SK-N-SH (cell line): ENCODE measurements at regions not wholly inside any gene's neighbourhood (a gene's known extent, or its start where the extent isn't known, plus 50 kb on each side); places are given as distances from the start of the nearest gene placed in this dataset.

Experiments used
- CTCF ChIA-PET: fragments of 300-600, 350-600 bp; formaldehyde crosslinking; extraction: SDS; loops from one replicate; lab custom pipeline; 2021; lab: Yijun Ruan, JAX
- POLR2A ChIA-PET: fragments of 350-600 bp; sonication (Branson Sonifier 250); formaldehyde crosslinking; extraction: SDS; loops from one replicate; lab custom pipeline; 2020; ENCODE audit warnings: antibody characterized with exemption, inconsistent platforms; lab: Yijun Ruan, JAX
- DNase-seq: peaks from one replicate; pipeline ENCODE4 v3.0.0; 2012
- H2AFZ ChIP-seq: fragments of 200-600 bp; sonication (generic); 2 replicates; pipeline ENCODE4 v1.8.1; 2016; ENCODE audit warnings: antibody characterized with exemption, mild to moderate bottlenecking, low read depth
- H3F3A ChIP-seq: fragments of 200-600 bp; sonication (generic); replicated peaks from 2 replicates; pipeline ENCODE3; 2016; ENCODE audit warnings: antibody characterized with exemption, mild to moderate bottlenecking; ENCODE audit not compliant: insufficient read depth
- H3K27ac ChIP-seq, 2 experiments: fragments of 200-500 bp in 1 of 2; fragments of 200-600 bp in 1 of 2; sonication (Bioruptor generic) in 1 of 2; sonication (generic), shearing (Covaris generic) in 1 of 2; 2 replicates each; pipeline versions ENCODE4 v1.5.1 to v1.6.1; 2014 to 2016; ENCODE audit warnings: low read depth in 2 of 2, inconsistent platforms in 1 of 2, low read length in 1 of 2, mild to moderate bottlenecking in 1 of 2, mixed read lengths in 1 of 2
- H3K27me3 ChIP-seq: fragments of 200-600 bp; sonication (generic), shearing (Covaris generic); 2 replicates; pipeline ENCODE4 v1.6.1; 2016; ENCODE audit warnings: mixed run types; ENCODE audit not compliant: insufficient read depth
- H3K36me3 ChIP-seq, 2 experiments: fragments of 200-500 bp in 1 of 2; fragments of 200-600 bp in 1 of 2; sonication (Bioruptor generic) in 1 of 2; sonication (generic) in 1 of 2; replicated peaks in 1 of 2; 2 replicates each; pipeline versions ENCODE3 to v1.5.1; 2014 to 2016; ENCODE audit warnings: low read length in 1 of 2, mild to moderate bottlenecking in 1 of 2; ENCODE audit not compliant: insufficient read depth in 2 of 2, control insufficient read depth in 1 of 2
- H3K4me1 ChIP-seq, 2 experiments: fragments of 200-500 bp in 1 of 2; fragments of 200-600 bp in 1 of 2; sonication (Bioruptor generic) in 1 of 2; sonication (generic), shearing (Covaris generic) in 1 of 2; 2 replicates each; pipeline versions ENCODE4 v1.5.1 to v1.6.1; 2014 to 2016; ENCODE audit warnings: low read depth in 1 of 2, low read length in 1 of 2, mixed run types in 1 of 2; ENCODE audit not compliant: insufficient read depth in 2 of 2, control insufficient read depth in 1 of 2
- H3K4me2 ChIP-seq: fragments of 200-600 bp; sonication (generic), shearing (Covaris generic); 2 replicates; pipeline ENCODE4 v1.6.1; 2017; ENCODE audit warnings: mixed run types
- H3K4me3 ChIP-seq, 2 experiments: fragments of 200-500 bp in 1 of 2; fragments of 200-600 bp in 1 of 2; sonication (Bioruptor generic) in 1 of 2; sonication (generic), shearing (Covaris generic) in 1 of 2; 2 replicates each; pipeline versions ENCODE4 v1.5.1 to v1.8.1; 2014 to 2016; ENCODE audit warnings: low read depth in 2 of 2, inconsistent platforms in 1 of 2, low read length in 1 of 2, mild to moderate bottlenecking in 1 of 2, mixed read lengths in 1 of 2, moderate library complexity in 1 of 2
- H3K79me2 ChIP-seq: fragments of 200-600 bp; sonication (generic); 2 replicates; pipeline ENCODE4 v1.8.1; 2017; ENCODE audit warnings: mild to moderate bottlenecking; ENCODE audit not compliant: insufficient read depth
- H3K9ac ChIP-seq: fragments of 200-600 bp; sonication (generic); 2 replicates; pipeline ENCODE4 v1.6.1; 2017; ENCODE audit warnings: mixed run types
- H3K9me2 ChIP-seq: fragments of 200-600 bp; sonication (generic); 2 replicates; pipeline ENCODE4 v1.6.1; 2017; ENCODE audit warnings: mixed run types
- H3K9me3 ChIP-seq: fragments of 200-600 bp; sonication (generic); 2 replicates; pipeline ENCODE4 v1.6.1; 2017; ENCODE audit warnings: mixed run types, mild to moderate bottlenecking, moderate library complexity
- H4K20me1 ChIP-seq: fragments of 200-600 bp; sonication (generic); 2 replicates; pipeline ENCODE4 v1.6.1; 2017; ENCODE audit warnings: mild to moderate bottlenecking, mixed run types; ENCODE audit not compliant: insufficient read depth
- CHD2 ChIP-seq: fragments of 150-350 bp; IDR thresholded peaks from 2 replicates; pipeline ENCODE4 v1.6.1; 2018; ENCODE audit warnings: low read length; ENCODE audit not compliant: partially characterized antibody
- EZH2phosphoT487 ChIP-seq: fragments of 200-600 bp; sonication (generic); IDR thresholded peaks from 2 replicates; pipeline ENCODE4 v1.6.1; 2017; ENCODE audit warnings: low read depth, mixed run types, mild to moderate bottlenecking, antibody characterized with exemption, moderate library complexity, borderline replicate concordance
- FOSL2 ChIP-seq: IDR thresholded peaks from 2 replicates; pipeline ENCODE4 v1.4.0; 2012; ENCODE audit warnings: low read depth, mild to moderate bottlenecking, moderate library complexity, borderline replicate concordance
- GABPA ChIP-seq: IDR thresholded peaks from 2 replicates; pipeline ENCODE4 v1.4.0; 2012; ENCODE audit warnings: low read depth, mild to moderate bottlenecking
- NFIC ChIP-seq: IDR thresholded peaks from 2 replicates; pipeline ENCODE4 v1.4.0; 2012; ENCODE audit warnings: borderline replicate concordance
- RCOR1 ChIP-seq: fragments of 150-350 bp; IDR thresholded peaks from 2 replicates; pipeline ENCODE4 v1.6.1; 2017; ENCODE audit warnings: antibody characterized with exemption, low read length
- RFX5 ChIP-seq: IDR thresholded peaks from 2 replicates; pipeline ENCODE4 v1.6.1; 2012; ENCODE audit warnings: mild to moderate bottlenecking, improper control_type of control experiment, low read length
- SIN3A ChIP-seq: IDR thresholded peaks from 2 replicates; pipeline ENCODE4 v1.6.1; 2012; ENCODE audit warnings: low read depth, mild to moderate bottlenecking, low read length, moderate library complexity, borderline replicate concordance
- TAF1 ChIP-seq: IDR thresholded peaks from 2 replicates; pipeline ENCODE4 v1.6.1; 2012; ENCODE audit warnings: low read depth, mild to moderate bottlenecking, low read length, moderate library complexity, borderline replicate concordance
- TEAD4 ChIP-seq: IDR thresholded peaks from 2 replicates; pipeline ENCODE4 v1.4.0; 2012; ENCODE audit warnings: mild to moderate bottlenecking, borderline replicate concordance; ENCODE audit not compliant: insufficient read depth
- YY1 ChIP-seq: IDR thresholded peaks from 2 replicates; pipeline ENCODE4 v1.4.0; 2012; ENCODE audit warnings: low read depth, mild to moderate bottlenecking
- WGBS: methylation state at CpG from one replicate; pipeline ENCODE4 v1.1.6; 2017; ENCODE audit warnings: low lambda C conversion rate; 5-methylcytosine and 5-hydroxymethylcytosine counted together
- TF ChIP-seq, protein P1 (sequence below): IDR thresholded peaks from 2 replicates; pipeline ENCODE4 v1.6.1; 2012; ENCODE audit warnings: mild to moderate bottlenecking, low read depth, low read length, moderate library complexity
- TF ChIP-seq, protein P2 (sequence below): fragments of 200-600 bp; sonication (generic); IDR thresholded peaks from 2 replicates; pipeline ENCODE4 v1.6.1; 2017; ENCODE audit warnings: antibody characterized with exemption, mild to moderate bottlenecking, moderate library complexity
- TF ChIP-seq, protein P3 (sequence below): IDR thresholded peaks from 2 replicates; pipeline ENCODE4 v1.4.0; 2012; ENCODE audit warnings: low read depth
- TF ChIP-seq, protein P4 (sequence below): IDR thresholded peaks from 2 replicates; pipeline ENCODE4 v1.4.0; 2012; ENCODE audit warnings: low read depth, borderline replicate concordance

DNA sequence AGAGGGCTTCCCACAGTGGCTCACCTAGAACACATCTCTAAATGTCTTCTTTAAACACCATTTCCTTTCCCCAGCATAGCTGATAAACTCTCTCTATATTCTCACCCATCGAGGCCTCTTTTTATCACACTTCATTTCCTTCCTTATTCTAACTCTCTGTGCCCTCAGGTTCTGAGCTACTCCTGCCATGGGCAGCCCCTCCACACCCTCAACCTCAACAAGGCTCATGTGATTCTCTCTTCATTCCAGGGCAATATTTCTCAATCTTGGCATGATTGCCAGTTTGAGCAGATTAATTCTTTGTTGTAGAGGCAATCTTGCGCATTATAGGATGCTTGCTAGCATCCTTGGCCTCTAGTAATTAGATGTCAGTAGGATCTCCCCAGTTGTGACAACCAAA, 999.1 kb downstream of the TSN start:
- H3K4me2 ChIP-seq: no peak overlapping the region
- H3K79me2 ChIP-seq: no peaks in the 10 kb centered on the region
- 8% methylated on average over 2 of the region's 2 CpGs for WGBS
- no peak overlapping the region for H3K27ac ChIP-seq
- H3K4me3 ChIP-seq: no peak overlapping the region
- ChIA-PET CTCF (no interaction called here), POLR2A (no interaction called here)
- DNase-seq: no peak
- no peaks in the 10 kb centered on the region for H4K20me1 ChIP-seq
- H2AFZ ChIP-seq: no peak overlapping the region
- no peaks in the 10 kb centered on the region for H3F3A ChIP-seq
- no peak overlapping the region for H3K9ac ChIP-seq
- no peaks in the 10 kb centered on the region for H3K36me3 ChIP-seq
- no peaks in the 10 kb centered on the region; a peak in 3 of 4 replicates for H3K4me1 ChIP-seq
- H3K9me3 ChIP-seq: no peaks in the 10 kb centered on the region
- H3K9me2 ChIP-seq: no peaks in the 10 kb centered on the region
- H3K27me3 ChIP-seq: no peaks in the 10 kb centered on the region
- TF ChIP-seq CHD2: no peak
- TF ChIP-seq RFX5: no peak
- TF ChIP-seq, protein P1, sequence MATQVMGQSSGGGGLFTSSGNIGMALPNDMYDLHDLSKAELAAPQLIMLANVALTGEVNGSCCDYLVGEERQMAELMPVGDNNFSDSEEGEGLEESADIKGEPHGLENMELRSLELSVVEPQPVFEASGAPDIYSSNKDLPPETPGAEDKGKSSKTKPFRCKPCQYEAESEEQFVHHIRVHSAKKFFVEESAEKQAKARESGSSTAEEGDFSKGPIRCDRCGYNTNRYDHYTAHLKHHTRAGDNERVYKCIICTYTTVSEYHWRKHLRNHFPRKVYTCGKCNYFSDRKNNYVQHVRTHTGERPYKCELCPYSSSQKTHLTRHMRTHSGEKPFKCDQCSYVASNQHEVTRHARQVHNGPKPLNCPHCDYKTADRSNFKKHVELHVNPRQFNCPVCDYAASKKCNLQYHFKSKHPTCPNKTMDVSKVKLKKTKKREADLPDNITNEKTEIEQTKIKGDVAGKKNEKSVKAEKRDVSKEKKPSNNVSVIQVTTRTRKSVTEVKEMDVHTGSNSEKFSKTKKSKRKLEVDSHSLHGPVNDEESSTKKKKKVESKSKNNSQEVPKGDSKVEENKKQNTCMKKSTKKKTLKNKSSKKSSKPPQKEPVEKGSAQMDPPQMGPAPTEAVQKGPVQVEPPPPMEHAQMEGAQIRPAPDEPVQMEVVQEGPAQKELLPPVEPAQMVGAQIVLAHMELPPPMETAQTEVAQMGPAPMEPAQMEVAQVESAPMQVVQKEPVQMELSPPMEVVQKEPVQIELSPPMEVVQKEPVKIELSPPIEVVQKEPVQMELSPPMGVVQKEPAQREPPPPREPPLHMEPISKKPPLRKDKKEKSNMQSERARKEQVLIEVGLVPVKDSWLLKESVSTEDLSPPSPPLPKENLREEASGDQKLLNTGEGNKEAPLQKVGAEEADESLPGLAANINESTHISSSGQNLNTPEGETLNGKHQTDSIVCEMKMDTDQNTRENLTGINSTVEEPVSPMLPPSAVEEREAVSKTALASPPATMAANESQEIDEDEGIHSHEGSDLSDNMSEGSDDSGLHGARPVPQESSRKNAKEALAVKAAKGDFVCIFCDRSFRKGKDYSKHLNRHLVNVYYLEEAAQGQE: no peak
- TF ChIP-seq TAF1: no peak

DNA sequence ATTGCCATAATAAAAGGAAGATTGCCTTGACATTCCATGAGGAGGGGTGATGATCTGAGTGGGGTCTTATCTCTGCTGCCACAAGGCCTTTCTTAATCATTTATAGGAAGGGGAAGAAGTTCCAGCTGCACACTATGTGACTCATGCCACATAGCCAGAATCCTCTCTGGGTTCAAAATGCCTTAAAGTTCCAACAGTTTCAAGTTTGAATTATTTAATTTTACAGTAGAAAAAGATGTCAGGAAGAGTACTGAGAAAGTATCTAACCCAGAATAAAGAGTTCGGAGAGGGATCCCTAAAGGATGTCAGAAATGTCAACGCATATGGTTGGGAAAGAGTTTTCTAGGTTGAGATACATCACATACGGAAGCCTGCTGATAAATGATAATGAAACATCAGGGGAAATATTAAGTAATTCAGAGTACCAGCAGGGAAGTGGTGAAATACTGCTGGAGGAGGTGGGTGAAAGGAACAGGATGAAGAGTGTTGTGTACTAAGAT, 999.9 kb downstream of the TSN start:
- H4K20me1 ChIP-seq: no peaks in the 10 kb centered on the region
- no peaks in the 10 kb centered on the region for H3K9me2 ChIP-seq
- no peaks in the 10 kb centered on the region for H3K9me3 ChIP-seq
- H3F3A ChIP-seq: no peaks in the 10 kb centered on the region
- WGBS: 53% methylated on average over 3 of the region's 3 CpGs
- no peaks in the 10 kb centered on the region for H3K79me2 ChIP-seq
- H3K4me3 ChIP-seq: no peak overlapping the region
- TF ChIP-seq SIN3A (no peak), RFX5 (no peak), TAF1 (no peak), FOSL2 (no peak), YY1 (no peak), EZH2phosphoT487 (no peak), GABPA (no peak), NFIC (no peak), TEAD4 (no peak), CHD2 (no peak), RCOR1 (no peak)
- TF ChIP-seq, protein P2, sequence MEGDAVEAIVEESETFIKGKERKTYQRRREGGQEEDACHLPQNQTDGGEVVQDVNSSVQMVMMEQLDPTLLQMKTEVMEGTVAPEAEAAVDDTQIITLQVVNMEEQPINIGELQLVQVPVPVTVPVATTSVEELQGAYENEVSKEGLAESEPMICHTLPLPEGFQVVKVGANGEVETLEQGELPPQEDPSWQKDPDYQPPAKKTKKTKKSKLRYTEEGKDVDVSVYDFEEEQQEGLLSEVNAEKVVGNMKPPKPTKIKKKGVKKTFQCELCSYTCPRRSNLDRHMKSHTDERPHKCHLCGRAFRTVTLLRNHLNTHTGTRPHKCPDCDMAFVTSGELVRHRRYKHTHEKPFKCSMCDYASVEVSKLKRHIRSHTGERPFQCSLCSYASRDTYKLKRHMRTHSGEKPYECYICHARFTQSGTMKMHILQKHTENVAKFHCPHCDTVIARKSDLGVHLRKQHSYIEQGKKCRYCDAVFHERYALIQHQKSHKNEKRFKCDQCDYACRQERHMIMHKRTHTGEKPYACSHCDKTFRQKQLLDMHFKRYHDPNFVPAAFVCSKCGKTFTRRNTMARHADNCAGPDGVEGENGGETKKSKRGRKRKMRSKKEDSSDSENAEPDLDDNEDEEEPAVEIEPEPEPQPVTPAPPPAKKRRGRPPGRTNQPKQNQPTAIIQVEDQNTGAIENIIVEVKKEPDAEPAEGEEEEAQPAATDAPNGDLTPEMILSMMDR: no peak
- TF ChIP-seq, protein P1: no peak
- TF ChIP-seq, protein P3, sequence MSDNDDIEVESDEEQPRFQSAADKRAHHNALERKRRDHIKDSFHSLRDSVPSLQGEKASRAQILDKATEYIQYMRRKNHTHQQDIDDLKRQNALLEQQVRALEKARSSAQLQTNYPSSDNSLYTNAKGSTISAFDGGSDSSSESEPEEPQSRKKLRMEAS: no peak
- TF ChIP-seq, protein P4, sequence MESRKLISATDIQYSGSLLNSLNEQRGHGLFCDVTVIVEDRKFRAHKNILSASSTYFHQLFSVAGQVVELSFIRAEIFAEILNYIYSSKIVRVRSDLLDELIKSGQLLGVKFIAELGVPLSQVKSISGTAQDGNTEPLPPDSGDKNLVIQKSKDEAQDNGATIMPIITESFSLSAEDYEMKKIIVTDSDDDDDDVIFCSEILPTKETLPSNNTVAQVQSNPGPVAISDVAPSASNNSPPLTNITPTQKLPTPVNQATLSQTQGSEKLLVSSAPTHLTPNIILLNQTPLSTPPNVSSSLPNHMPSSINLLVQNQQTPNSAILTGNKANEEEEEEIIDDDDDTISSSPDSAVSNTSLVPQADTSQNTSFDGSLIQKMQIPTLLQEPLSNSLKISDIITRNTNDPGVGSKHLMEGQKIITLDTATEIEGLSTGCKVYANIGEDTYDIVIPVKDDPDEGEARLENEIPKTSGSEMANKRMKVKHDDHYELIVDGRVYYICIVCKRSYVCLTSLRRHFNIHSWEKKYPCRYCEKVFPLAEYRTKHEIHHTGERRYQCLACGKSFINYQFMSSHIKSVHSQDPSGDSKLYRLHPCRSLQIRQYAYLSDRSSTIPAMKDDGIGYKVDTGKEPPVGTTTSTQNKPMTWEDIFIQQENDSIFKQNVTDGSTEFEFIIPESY: no peak
- no peak overlapping the region for H2AFZ ChIP-seq
- CTCF ChIA-PET: no interaction called here
- H3K4me2 ChIP-seq: no peak overlapping the region
- H3K4me1 ChIP-seq: no peaks in the 10 kb centered on the region; a peak in 2 of 4 replicates
- H3K27me3 ChIP-seq: no peaks in the 10 kb centered on the region
- H3K36me3 ChIP-seq: no peaks in the 10 kb centered on the region
- no peak overlapping the region for H3K9ac ChIP-seq
- POLR2A ChIA-PET: no interaction called here
- DNase-seq: no peak
- H3K27ac ChIP-seq: no peak overlapping the region
